Ascending aorta (tissue), 2 donors: ENCODE measurements at regions not wholly inside any gene's neighbourhood (a gene's known extent, or its start where the extent isn't known, plus 50 kb on each side); places are given as distances from the start of the nearest gene placed in this dataset.

ENCODE experiments used
- DNase-seq, 2 donors: peaks; one replicate each; pipeline ENCODE4 v3.0.0-alpha.2; 2019; ENCODE audit warnings: low spot score in 2 of 2
- H3K27ac ChIP-seq, 2 donors: fragments of 200-600 bp; sonication (generic); one replicate each; pipeline ENCODE4 v1.5.1; 2016 to 2017; ENCODE audit warnings: mild to moderate bottlenecking in 1 of 2
- H3K27me3 ChIP-seq: fragments of 200-600 bp; sonication (generic); one replicate; pipeline ENCODE4 v1.5.1; 2017
- H3K36me3 ChIP-seq, 2 donors: fragments of 200-600 bp; sonication (generic); one replicate each; pipeline ENCODE4 v1.5.1; 2016
- H3K4me1 ChIP-seq, 2 donors: fragments of 200-600 bp; sonication (generic); one replicate each; pipeline ENCODE4 v1.5.1; 2016 to 2017; ENCODE audit warnings: mild to moderate bottlenecking in 1 of 2
- H3K4me3 ChIP-seq, 2 donors: fragments of 200-600 bp; sonication (generic); one replicate each; pipeline ENCODE4 v1.5.1; 2016 to 2017; ENCODE audit warnings: mild to moderate bottlenecking in 1 of 2
- H3K9me3 ChIP-seq, 2 donors: fragments of 200-600 bp; sonication (generic); one replicate each; pipeline ENCODE4 v1.5.1; 2016
- intact Hi-C: fragments of 100-400 bp; cut with DNase I; formaldehyde crosslinking; loops from one replicate; pipeline ENCODE4 v1.15.1; 2023
- TF ChIP-seq, protein P1 (sequence below), 3 experiments: fragments of 200-600 bp in 2 of 3; fragments of 450-650 bp in 1 of 3; sonication (generic) in 2 of 3; IDR thresholded peaks; one replicate each; pipeline ENCODE4 v1.5.1; 2016 to 2019; ENCODE audit warnings: antibody characterized with exemption in 3 of 3, mild to moderate bottlenecking in 1 of 3, moderate library complexity in 1 of 3

DNA sequence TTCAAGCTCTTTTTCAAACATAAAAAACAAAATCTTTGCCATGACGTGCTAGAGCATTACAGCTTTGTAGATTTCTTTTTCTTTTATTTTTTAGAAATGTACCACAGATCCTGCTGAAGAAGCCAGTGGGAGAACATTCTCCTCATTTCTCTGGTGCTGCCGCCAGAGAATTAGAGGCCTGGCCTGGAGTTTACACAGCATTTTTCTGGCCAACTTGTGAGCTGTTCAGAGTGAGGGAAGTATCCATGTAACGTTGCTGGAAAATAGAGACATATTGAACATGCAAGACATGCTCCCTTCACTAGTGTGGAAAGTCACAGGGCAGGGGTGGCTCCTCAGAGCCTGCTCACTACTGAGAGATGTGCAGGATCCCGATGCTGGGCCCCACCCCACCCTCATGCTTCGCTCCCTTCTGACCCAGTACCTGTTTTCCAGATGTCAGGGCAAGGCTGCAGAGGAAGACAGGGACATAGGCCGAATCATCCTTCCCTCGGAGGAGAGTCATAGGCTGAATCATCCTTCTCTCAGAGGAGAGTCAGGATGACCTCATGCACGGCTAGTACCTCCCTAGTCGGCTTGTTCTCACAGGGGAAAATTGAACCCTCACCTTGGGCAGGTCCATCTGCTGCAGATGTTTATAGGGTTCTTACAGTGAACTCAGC, 298.5 kb downstream of the INSIG2 start:
- Histone ChIP-seq H3K27ac (no peak overlapping the region), H3K36me3 (no peaks in the 10 kb centered on the region), H3K27me3 (no peaks in the 10 kb centered on the region), H3K4me3 (no peak overlapping the region), H3K9me3 (no peaks in the 10 kb centered on the region), H3K4me1 (no peaks in the 10 kb centered on the region)
- DNase-seq, result no peak
- intact Hi-C loops, result no loop called here
- TF ChIP-seq, protein P1, sequence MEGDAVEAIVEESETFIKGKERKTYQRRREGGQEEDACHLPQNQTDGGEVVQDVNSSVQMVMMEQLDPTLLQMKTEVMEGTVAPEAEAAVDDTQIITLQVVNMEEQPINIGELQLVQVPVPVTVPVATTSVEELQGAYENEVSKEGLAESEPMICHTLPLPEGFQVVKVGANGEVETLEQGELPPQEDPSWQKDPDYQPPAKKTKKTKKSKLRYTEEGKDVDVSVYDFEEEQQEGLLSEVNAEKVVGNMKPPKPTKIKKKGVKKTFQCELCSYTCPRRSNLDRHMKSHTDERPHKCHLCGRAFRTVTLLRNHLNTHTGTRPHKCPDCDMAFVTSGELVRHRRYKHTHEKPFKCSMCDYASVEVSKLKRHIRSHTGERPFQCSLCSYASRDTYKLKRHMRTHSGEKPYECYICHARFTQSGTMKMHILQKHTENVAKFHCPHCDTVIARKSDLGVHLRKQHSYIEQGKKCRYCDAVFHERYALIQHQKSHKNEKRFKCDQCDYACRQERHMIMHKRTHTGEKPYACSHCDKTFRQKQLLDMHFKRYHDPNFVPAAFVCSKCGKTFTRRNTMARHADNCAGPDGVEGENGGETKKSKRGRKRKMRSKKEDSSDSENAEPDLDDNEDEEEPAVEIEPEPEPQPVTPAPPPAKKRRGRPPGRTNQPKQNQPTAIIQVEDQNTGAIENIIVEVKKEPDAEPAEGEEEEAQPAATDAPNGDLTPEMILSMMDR (IDR thresholded peaks at IDR 0.05), result no peak

GRCh38 chr2:118380915-118381653, 292.8 kb downstream of the INSIG2 start:
- H3K27ac ChIP-seq, result no peak overlapping the region

DNA sequence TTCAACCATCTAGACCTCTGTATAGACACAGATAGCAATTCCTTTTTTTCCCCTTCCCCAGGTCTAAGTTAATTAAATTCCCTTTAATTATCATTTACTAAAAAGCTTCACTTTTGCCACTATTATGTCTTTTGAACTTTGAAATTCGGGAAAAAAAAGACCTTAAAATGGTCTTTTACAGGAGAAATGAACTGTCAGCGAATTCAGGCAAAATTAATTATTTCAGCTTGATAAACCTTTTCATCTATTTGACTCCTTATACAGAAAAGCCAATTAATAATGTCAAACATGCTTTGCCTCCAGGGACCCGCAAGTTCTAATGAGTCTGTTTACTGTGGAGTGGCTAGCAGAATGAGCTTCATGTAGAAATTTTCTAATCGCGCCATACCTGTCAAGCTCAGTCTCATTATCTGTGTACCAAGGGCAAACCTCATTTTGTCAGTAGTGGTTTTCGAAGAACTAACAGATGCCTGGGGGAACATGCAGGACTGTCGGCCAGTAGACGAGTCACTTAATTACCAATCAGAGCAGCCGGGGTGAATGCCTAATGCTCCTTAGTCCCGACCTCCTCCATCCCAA, 287.7 kb downstream of the INSIG2 start:
- Histone ChIP-seq H3K4me1 (no peaks in the 10 kb centered on the region), H3K27ac (no peak overlapping the region), H3K36me3 (no peaks in the 10 kb centered on the region), H3K4me3 (no peak overlapping the region), H3K9me3 (no peaks in the 10 kb centered on the region), H3K27me3 (no peaks in the 10 kb centered on the region)
- no peak for DNase-seq
- TF ChIP-seq, protein P1 (IDR thresholded peaks at IDR 0.05), result no peak
- intact Hi-C loops, result no loop called here

More at GRCh38 chr2:118380915-118381653, 292.8 kb downstream of the INSIG2 start:
- H3K4me3 ChIP-seq, result no peak overlapping the region
- TF ChIP-seq, protein P1 (IDR thresholded peaks at IDR 0.05), result no peak
- no peaks in the 10 kb centered on the region for H3K4me1 ChIP-seq
- no peaks in the 10 kb centered on the region for H3K9me3 ChIP-seq
- no peak for DNase-seq
- H3K27me3 ChIP-seq, result no peaks in the 10 kb centered on the region
- H3K36me3 ChIP-seq, result no peaks in the 10 kb centered on the region
- intact Hi-C loops, result no loop called here

GRCh38 chr2:118374974-118375755, 286.9 kb downstream of the INSIG2 start:
- TF ChIP-seq, protein P1 (IDR thresholded peaks at IDR 0.05), result no peak
- H3K4me3 ChIP-seq, result no peak overlapping the region
- intact Hi-C loops, result no loop called here
- H3K27ac ChIP-seq, result no peak overlapping the region
- no peaks in the 10 kb centered on the region for H3K4me1 ChIP-seq
- H3K9me3 ChIP-seq, result no peaks in the 10 kb centered on the region
- H3K36me3 ChIP-seq, result no peaks in the 10 kb centered on the region
- H3K27me3 ChIP-seq, result no peaks in the 10 kb centered on the region
- DNase-seq, result no peak

- H3K27ac ChIP-seq, result no peak overlapping the region
- H3K4me1 ChIP-seq, result no peaks in the 10 kb centered on the region
- H3K36me3 ChIP-seq, result no peaks in the 10 kb centered on the region
- DNase-seq, result no peak
- TF ChIP-seq, protein P1 (IDR thresholded peaks at IDR 0.05), result no peak
- intact Hi-C loops, result no loop called here
- no peak overlapping the region for H3K4me3 ChIP-seq
- H3K9me3 ChIP-seq, result no peaks in the 10 kb centered on the region
- no peaks in the 10 kb centered on the region for H3K27me3 ChIP-seq
Observed at GRCh38 chr2:118372886-118373830, 284.9 kb downstream of the INSIG2 start.
